ENCODE measurements at regions not wholly inside any gene's neighbourhood (a gene's known extent, or its start where the extent isn't known, plus 50 kb on each side); places are given as distances from the start of the nearest gene placed in this dataset.

- TF ChIP-seq POLR2AphosphoS5 (IDR thresholded peaks at IDR 0.05; ENCODE audit: low read depth, low read length) = no peak
- TF ChIP-seq POLR2A (IDR thresholded peaks at IDR 0.05; ENCODE audit: low read depth, low read length) = no peak
Measured at GRCh38 chr14:51488569-51489220, 163.0 kb upstream of the FRMD6 start.
